Bronchial epithelial cell (primary cell): ENCODE measurements at regions not wholly inside any gene's neighbourhood (a gene's known extent, or its start where the extent isn't known, plus 50 kb on each side); places are given as distances from the start of the nearest gene placed in this dataset.

Experiments
- DNase-seq: peaks from one replicate; pipeline ENCODE4 v3.0.0-alpha.2; 2010; ENCODE audit warnings: low read depth
- FAIRE-seq: peaks from 2 replicates; lab custom pipeline; 2011; peaks lifted over from hg19 to GRCh38; lab: Jason Lieb, UNC
- H3K27me3 ChIP-seq: 2 replicates; pipeline ENCODE4 v1.5.1; 2011; ENCODE audit warnings: low read length; ENCODE audit not compliant: control insufficient read depth, insufficient read depth
- H3K36me3 ChIP-seq: 2 replicates; pipeline ENCODE4 v1.5.1; 2011; ENCODE audit warnings: low read length; ENCODE audit not compliant: control insufficient read depth, insufficient read depth
- H3K4me3 ChIP-seq: 2 replicates; pipeline ENCODE4 v1.5.1; 2011; ENCODE audit warnings: mild to moderate bottlenecking, low read depth, low read length, control low read depth
- CTCF ChIP-seq: IDR thresholded peaks from 2 replicates; pipeline ENCODE4 v1.5.1; 2011; ENCODE audit warnings: mild to moderate bottlenecking, moderate library complexity, low read length, control low read depth, inconsistent platforms; ENCODE audit not compliant: insufficient read depth, severe bottlenecking

GRCh38 chr9:12903316-12903715 is 128.5 kb downstream of the LURAP1L start:
- TF ChIP-seq CTCF: no peak
- DNase-seq: no peak
- Histone ChIP-seq H3K27me3 (no peaks in the 10 kb centered on the region), H3K4me3 (no peak overlapping the region), H3K36me3 (no peaks in the 10 kb centered on the region)
- FAIRE-seq: no peak

- DNase-seq: no peak
- Histone ChIP-seq H3K36me3 (no peaks in the 10 kb centered on the region), H3K4me3 (no peak overlapping the region), H3K27me3 (no peaks in the 10 kb centered on the region)
- TF ChIP-seq CTCF: no peak
- FAIRE-seq: no peak
Measured at GRCh38 chr9:12904261-12905000, 129.6 kb downstream of the LURAP1L start.

GRCh38 chr9:12906646-12907045 is 131.8 kb downstream of the LURAP1L start:
- FAIRE-seq: no peak
- no peak for DNase-seq
- no peak overlapping the region for H3K4me3 ChIP-seq
- no peaks in the 10 kb centered on the region for H3K36me3 ChIP-seq
- TF ChIP-seq CTCF: no peak
- H3K27me3 ChIP-seq: no peaks in the 10 kb centered on the region

GRCh38 chr9:12908895-12909294 is 134.1 kb downstream of the LURAP1L start:
- Histone ChIP-seq H3K4me3 (no peak overlapping the region), H3K36me3 (no peaks in the 10 kb centered on the region), H3K27me3 (no peaks in the 10 kb centered on the region)
- TF ChIP-seq CTCF: no peak
- DNase-seq (peak; percentile 7), FAIRE-seq (no peak)

- no peak for TF ChIP-seq CTCF
- FAIRE-seq (no peak), DNase-seq (no peak)
- Histone ChIP-seq H3K36me3 (no peaks in the 10 kb centered on the region), H3K4me3 (no peak overlapping the region), H3K27me3 (no peaks in the 10 kb centered on the region)
Measured at GRCh38 chr9:12915366-12915954, 140.6 kb downstream of the LURAP1L start.
